ENCODE measurements at regions not wholly inside any gene's neighbourhood (a gene's known extent, or its start where the extent isn't known, plus 50 kb on each side); places are given as distances from the start of the nearest gene placed in this dataset.
"Not testable (repeated sequence)": the region's sequence is repeated elsewhere in the genome, so short reads cannot be mapped to it uniquely, and the experiment has no call there.

DNA sequence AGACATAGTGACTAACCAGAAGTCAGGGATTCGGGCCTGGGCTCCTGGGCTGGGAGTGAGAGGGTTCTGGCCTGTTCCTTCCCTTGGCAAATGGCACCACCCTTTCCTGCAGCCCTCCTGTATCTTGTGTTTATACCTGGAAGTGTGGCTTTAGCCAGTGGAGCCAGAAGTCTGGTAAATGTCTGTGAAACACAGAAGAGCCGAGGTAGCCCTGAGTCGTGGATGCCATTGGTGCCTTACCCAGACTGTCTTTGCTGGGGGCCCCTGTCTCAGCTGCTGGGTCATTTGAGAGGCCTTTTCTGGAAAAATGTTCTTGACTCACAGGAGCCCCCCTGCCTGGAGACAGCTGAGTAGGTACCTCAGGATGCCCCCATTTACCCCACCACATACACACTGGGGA is 95.7 kb upstream of the BASP1 start:
- DNase-seq, result no peak
- no peak overlapping the region for H3K4me3 Mint-ChIP-seq (ENCODE audit: unreplicated experiment)
- TF ChIP-seq, protein P1, sequence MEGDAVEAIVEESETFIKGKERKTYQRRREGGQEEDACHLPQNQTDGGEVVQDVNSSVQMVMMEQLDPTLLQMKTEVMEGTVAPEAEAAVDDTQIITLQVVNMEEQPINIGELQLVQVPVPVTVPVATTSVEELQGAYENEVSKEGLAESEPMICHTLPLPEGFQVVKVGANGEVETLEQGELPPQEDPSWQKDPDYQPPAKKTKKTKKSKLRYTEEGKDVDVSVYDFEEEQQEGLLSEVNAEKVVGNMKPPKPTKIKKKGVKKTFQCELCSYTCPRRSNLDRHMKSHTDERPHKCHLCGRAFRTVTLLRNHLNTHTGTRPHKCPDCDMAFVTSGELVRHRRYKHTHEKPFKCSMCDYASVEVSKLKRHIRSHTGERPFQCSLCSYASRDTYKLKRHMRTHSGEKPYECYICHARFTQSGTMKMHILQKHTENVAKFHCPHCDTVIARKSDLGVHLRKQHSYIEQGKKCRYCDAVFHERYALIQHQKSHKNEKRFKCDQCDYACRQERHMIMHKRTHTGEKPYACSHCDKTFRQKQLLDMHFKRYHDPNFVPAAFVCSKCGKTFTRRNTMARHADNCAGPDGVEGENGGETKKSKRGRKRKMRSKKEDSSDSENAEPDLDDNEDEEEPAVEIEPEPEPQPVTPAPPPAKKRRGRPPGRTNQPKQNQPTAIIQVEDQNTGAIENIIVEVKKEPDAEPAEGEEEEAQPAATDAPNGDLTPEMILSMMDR (IDR thresholded peaks at IDR 0.05; ENCODE audit: partially characterized antibody, unreplicated experiment), result no peak
- peaks cover 2% of the 10 kb centered on the region for H3K27me3 Mint-ChIP-seq (ENCODE audit: unreplicated experiment)
- no peaks in the 10 kb centered on the region for H3K4me1 Mint-ChIP-seq (ENCODE audit: low read depth, unreplicated experiment)
- no peak overlapping the region for H3K27ac Mint-ChIP-seq (ENCODE audit: unreplicated experiment)
- peaks cover 4% of the 10 kb centered on the region for H3K36me3 Mint-ChIP-seq (ENCODE audit: unreplicated experiment)
- H3K9me3 Mint-ChIP-seq (ENCODE audit: unreplicated experiment), result no peaks in the 10 kb centered on the region

DNA sequence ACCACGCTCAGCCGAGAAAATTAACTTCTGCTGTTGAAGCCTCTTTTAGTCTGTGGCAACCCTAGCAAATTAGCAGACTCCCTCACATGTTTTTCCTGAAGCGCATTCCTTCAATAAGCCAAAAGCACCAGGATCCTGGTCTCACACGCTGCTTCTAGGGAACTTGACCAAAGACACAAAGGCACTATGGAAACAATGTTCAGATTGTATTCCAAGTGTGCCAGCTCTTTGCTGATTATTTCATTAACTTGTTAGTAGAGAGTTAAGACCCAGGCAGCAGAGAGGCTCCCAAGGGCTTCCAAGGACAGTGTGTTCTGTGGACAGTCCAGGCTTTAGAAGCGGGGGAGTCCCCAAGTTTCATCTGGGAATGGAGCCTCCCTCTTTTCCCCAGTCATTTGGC is 94.4 kb upstream of the BASP1 start:
- no peak for DNase-seq
- Mint-ChIP-seq H3K27me3 (ENCODE audit: unreplicated experiment) (peaks cover 2% of the 10 kb centered on the region), H3K4me1 (ENCODE audit: low read depth, unreplicated experiment) (no peaks in the 10 kb centered on the region), H3K36me3 (ENCODE audit: unreplicated experiment) (peaks cover 4% of the 10 kb centered on the region), H3K4me3 (ENCODE audit: unreplicated experiment) (no peak overlapping the region), H3K9me3 (ENCODE audit: unreplicated experiment) (no peaks in the 10 kb centered on the region), H3K27ac (ENCODE audit: unreplicated experiment) (no peak overlapping the region)
- TF ChIP-seq, protein P1 (IDR thresholded peaks at IDR 0.05; ENCODE audit: partially characterized antibody, unreplicated experiment), result no peak

DNA sequence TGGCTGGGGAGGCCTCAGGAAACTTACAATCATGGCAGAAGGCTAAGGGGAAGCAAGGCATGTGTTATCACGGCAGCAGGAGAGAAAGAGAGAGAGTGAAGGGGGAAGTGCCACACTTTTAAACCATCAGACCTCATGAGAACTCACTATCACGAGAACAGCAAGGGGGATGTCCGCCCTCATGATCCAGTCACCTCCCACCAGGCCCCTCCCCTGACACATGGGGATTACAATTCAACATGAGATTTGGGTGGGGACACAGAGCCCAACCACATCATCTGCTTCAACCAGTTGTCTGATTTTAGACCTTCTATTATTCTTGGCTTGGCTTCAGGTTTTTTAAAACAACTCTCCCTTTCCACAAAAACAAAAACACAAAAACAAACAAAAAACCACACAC is 93.7 kb upstream of the BASP1 start:
- H3K27me3 Mint-ChIP-seq (ENCODE audit: unreplicated experiment); H3K4me3 Mint-ChIP-seq (ENCODE audit: unreplicated experiment); H3K4me1 Mint-ChIP-seq (ENCODE audit: low read depth, unreplicated experiment); DNase-seq; H3K36me3 Mint-ChIP-seq (ENCODE audit: unreplicated experiment); H3K9me3 Mint-ChIP-seq (ENCODE audit: unreplicated experiment); H3K27ac Mint-ChIP-seq (ENCODE audit: unreplicated experiment): not testable (repeated sequence)

DNA sequence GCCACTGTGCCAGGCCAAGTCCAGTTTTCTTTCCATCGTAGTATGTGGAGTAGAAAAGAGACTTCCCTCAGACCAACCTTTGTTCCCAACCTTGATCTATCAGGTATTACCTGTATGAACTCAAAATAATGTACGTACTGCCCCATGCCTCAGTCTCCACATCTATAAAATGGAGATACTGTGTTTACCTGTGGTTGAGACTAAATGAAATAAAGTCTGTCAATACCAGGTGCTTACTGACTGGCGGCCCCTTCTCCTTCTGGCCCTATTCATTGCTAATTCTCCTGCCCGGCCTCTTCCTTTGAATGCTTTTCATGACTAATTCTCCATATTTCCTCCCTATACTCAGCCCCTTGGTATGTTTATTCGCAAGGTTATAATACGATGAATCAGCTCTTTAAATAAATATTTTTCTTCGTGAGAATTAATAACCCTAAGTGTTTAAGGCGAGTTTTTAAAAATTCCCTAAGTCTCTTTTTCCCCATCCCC is 89.6 kb upstream of the BASP1 start:
- Mint-ChIP-seq H3K36me3 (ENCODE audit: unreplicated experiment) (peaks cover 9% of the 10 kb centered on the region), H3K27ac (ENCODE audit: unreplicated experiment) (no peak overlapping the region), H3K4me1 (ENCODE audit: low read depth, unreplicated experiment) (peaks cover 1% of the 10 kb centered on the region), H3K9me3 (ENCODE audit: unreplicated experiment) (no peaks in the 10 kb centered on the region), H3K27me3 (ENCODE audit: unreplicated experiment) (peaks cover 2% of the 10 kb centered on the region), H3K4me3 (ENCODE audit: unreplicated experiment) (no peak overlapping the region)
- DNase-seq, result no peak
- TF ChIP-seq, protein P1 (IDR thresholded peaks at IDR 0.05; ENCODE audit: partially characterized antibody, unreplicated experiment), result no peak

DNA sequence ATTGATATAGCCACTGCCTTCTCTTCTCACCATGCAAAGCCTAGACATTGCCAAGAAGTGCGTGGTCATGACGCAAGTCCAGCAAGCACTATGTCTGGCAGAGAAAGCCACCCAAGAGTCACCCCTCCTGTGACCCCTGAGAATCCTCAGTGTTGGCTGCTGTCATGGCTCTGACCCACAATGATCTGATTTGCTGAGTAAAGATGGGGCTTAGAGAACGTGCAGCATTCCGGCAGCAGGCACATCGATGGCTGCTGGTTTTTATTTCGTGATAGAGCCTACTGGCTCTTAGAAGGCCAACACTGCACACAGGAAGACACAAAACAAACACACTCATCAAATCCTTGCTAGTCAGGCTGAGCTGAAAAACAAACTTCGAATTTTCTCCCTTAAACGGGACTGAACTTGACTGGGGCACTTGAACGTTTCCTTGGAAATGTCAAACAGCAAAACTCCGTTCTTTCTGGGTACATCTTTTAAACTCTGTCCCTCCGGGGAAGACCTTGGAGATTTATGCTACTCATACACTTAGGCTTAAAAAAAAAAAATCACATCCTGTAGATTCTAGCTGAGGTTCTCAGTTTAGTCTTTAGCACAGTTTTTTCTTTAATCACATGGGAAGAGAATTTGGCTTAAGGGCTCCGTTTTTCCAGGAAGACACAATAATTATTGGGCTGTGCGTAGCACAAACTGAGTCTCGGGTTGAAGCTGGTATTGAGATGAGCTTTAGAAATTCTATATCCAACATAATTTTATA is 88.2 kb upstream of the BASP1 start:
- no peaks in the 10 kb centered on the region for H3K9me3 Mint-ChIP-seq (ENCODE audit: unreplicated experiment)

DNA sequence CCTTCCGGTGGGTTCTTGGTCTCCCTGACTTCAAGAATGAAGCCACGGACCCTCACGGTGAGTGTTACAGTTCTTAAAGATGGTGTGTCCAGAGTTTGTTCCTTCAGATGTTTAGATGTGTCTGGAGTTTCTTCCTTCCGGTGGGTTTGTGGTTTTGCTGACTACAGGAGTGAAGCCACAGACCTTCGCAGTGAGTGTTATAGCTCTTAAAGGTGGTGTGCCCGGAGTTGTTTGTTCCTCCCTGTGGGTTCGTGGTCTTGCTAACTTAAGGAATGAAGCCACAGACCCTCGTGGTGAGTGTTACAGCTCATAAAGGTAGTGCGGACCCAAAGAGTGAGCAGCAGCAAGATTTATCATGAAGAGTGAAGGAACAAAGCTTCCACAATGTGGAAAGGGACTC is 87.1 kb upstream of the BASP1 start:
- not testable (repeated sequence) for DNase-seq; H3K4me3 Mint-ChIP-seq (ENCODE audit: unreplicated experiment); H3K36me3 Mint-ChIP-seq (ENCODE audit: unreplicated experiment); H3K4me1 Mint-ChIP-seq (ENCODE audit: low read depth, unreplicated experiment); H3K9me3 Mint-ChIP-seq (ENCODE audit: unreplicated experiment); H3K27ac Mint-ChIP-seq (ENCODE audit: unreplicated experiment); H3K27me3 Mint-ChIP-seq (ENCODE audit: unreplicated experiment)

More for the DNA sequence above, 88.2 kb upstream of the BASP1 start:
- Mint-ChIP-seq H3K36me3 (ENCODE audit: unreplicated experiment) (peaks cover 9% of the 10 kb centered on the region), H3K4me3 (ENCODE audit: unreplicated experiment) (no peak overlapping the region), H3K27me3 (ENCODE audit: unreplicated experiment) (peaks cover 2% of the 10 kb centered on the region), H3K27ac (ENCODE audit: unreplicated experiment) (no peak overlapping the region), H3K4me1 (ENCODE audit: low read depth, unreplicated experiment) (peaks cover 3% of the 10 kb centered on the region)
- TF ChIP-seq, protein P1 (IDR thresholded peaks at IDR 0.05; ENCODE audit: partially characterized antibody, unreplicated experiment), result no peak
- DNase-seq, result no peak

Measured in glutamatergic neuron (in vitro differentiated cells).